ENCODE measurements at regions not wholly inside any gene's neighbourhood (a gene's known extent, or its start where the extent isn't known, plus 50 kb on each side); places are given as distances from the start of the nearest gene placed in this dataset.
"Not testable (repeated sequence)": the region's sequence is repeated elsewhere in the genome, so short reads cannot be mapped to it uniquely, and the experiment has no call there.

DNA sequence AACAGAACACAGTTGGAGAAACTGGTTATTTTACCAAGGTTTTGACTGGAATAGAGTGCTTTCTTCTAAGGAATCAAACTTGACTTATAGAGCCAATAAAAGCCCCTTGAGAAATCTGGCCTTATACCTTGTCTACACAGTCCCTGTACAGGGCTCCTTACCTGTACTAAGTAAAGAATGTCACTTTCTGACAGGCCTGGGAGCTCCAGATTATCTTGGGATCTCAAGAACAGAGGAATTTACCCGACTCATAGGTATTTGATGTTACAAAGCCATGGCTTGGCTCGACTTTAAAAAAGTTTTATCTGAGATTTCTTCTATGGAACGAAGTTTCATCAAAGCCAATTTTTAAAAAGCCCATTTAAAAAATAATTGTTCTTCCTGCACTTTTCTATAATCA is 487.8 kb upstream of the PABPC5 start:
- not testable (repeated sequence) for TF ChIP-seq YY1 (IDR thresholded peaks at IDR 0.05; ENCODE audit: insufficient read depth, insufficient read length); SUZ12 (IDR thresholded peaks at IDR 0.05; ENCODE audit: extremely low read depth, insufficient read depth, insufficient read length)

All from NT2/D1 (cell line).